Liver (tissue), 8 donors: ENCODE measurements at regions not wholly inside any gene's neighbourhood (a gene's known extent, or its start where the extent isn't known, plus 50 kb on each side); places are given as distances from the start of the nearest gene placed in this dataset.

Experiments
- DNase-seq: peaks from one replicate; pipeline ENCODE4 v3.0.0-alpha.2; 2017; ENCODE audit warnings: low spot score
- H3K27ac ChIP-seq, 2 donors: one replicate each; pipeline ENCODE4 v1.7.0; 2013; ENCODE audit warnings: inconsistent platforms in 2 of 2, low read length in 2 of 2, control low read depth in 1 of 2, low read depth in 1 of 2, mild to moderate bottlenecking in 1 of 2
- H3K27me3 ChIP-seq, 4 donors: one replicate each; pipeline versions ENCODE4 v1.6.1 to v1.7.0; 2013; ENCODE audit warnings: low read length in 3 of 4, inconsistent platforms in 1 of 4, mild to moderate bottlenecking in 1 of 4, moderate library complexity in 1 of 4; ENCODE audit not compliant: control insufficient read depth in 4 of 4, insufficient read depth in 4 of 4
- H3K36me3 ChIP-seq, 4 donors: one replicate each; pipeline versions ENCODE4 v1.6.1 to v1.7.0; 2013; ENCODE audit warnings: low read length in 3 of 4, mild to moderate bottlenecking in 3 of 4, low read depth in 1 of 4, moderate library complexity in 1 of 4; ENCODE audit not compliant: control insufficient read depth in 4 of 4, insufficient read depth in 3 of 4
- H3K4me1 ChIP-seq, 4 donors: one replicate each; pipeline versions ENCODE4 v1.6.1 to v1.7.0; 2013; ENCODE audit warnings: low read length in 3 of 4, mild to moderate bottlenecking in 3 of 4, moderate library complexity in 1 of 4; ENCODE audit not compliant: control insufficient read depth in 4 of 4, insufficient read depth in 4 of 4
- H3K4me3 ChIP-seq, 3 donors: one replicate each; pipeline versions ENCODE4 v1.6.1 to v1.7.0; 2013; ENCODE audit warnings: low read length in 3 of 3, control low read depth in 1 of 3, low read depth in 1 of 3, mild to moderate bottlenecking in 1 of 3
- H3K9ac ChIP-seq, 2 donors: one replicate each; pipeline ENCODE4 v1.7.0; 2013; ENCODE audit warnings: low read length in 2 of 2, mild to moderate bottlenecking in 2 of 2, moderate library complexity in 2 of 2, control low read depth in 1 of 2, low read depth in 1 of 2
- H3K9me3 ChIP-seq, 4 donors: one replicate each; pipeline versions ENCODE4 v1.6.1 to v1.7.0; 2013; ENCODE audit warnings: low read length in 3 of 4; ENCODE audit not compliant: control insufficient read depth in 4 of 4
- FOXA1 ChIP-seq: IDR thresholded peaks from 2 replicates; pipeline ENCODE4 v1.6.1; 2016; ENCODE audit warnings: antibody characterized with exemption
- FOXA2 ChIP-seq: IDR thresholded peaks from 2 replicates; pipeline ENCODE4 v1.6.1; 2016; ENCODE audit warnings: antibody characterized with exemption
- GABPA ChIP-seq, 2 donors: IDR thresholded peaks in 1 of 2; conservative IDR thresholded peaks in 1 of 2; 2 replicates each; pipeline ENCODE4 v1.6.1; 2016; ENCODE audit warnings: antibody characterized with exemption in 2 of 2, mild to moderate bottlenecking in 1 of 2, moderate library complexity in 1 of 2
- HNF4A ChIP-seq, 2 donors: conservative IDR thresholded peaks; 2 replicates each; pipeline ENCODE4 v1.6.1; 2016; ENCODE audit warnings: antibody characterized with exemption in 2 of 2, mild to moderate bottlenecking in 2 of 2
- JUND ChIP-seq, 2 donors: IDR thresholded peaks; 2 replicates each; pipeline ENCODE4 v1.6.1; 2016; ENCODE audit warnings: antibody characterized with exemption in 2 of 2
- NR2F2 ChIP-seq: IDR thresholded peaks from 2 replicates; pipeline ENCODE4 v1.6.1; 2016; ENCODE audit warnings: antibody characterized with exemption
- RAD21 ChIP-seq, 2 donors: IDR thresholded peaks; 2 replicates each; pipeline ENCODE4 v1.6.1; 2016; ENCODE audit warnings: antibody characterized with exemption in 2 of 2, mild to moderate bottlenecking in 2 of 2
- SP1 ChIP-seq: IDR thresholded peaks from 2 replicates; pipeline ENCODE4 v1.6.1; 2018; ENCODE audit warnings: antibody characterized with exemption, mild to moderate bottlenecking
- TAF1 ChIP-seq: conservative IDR thresholded peaks from 2 replicates; pipeline ENCODE4 v1.6.1; 2016; ENCODE audit warnings: antibody characterized with exemption, mild to moderate bottlenecking
- YY1 ChIP-seq: IDR thresholded peaks from 2 replicates; pipeline ENCODE4 v1.6.1; 2016; ENCODE audit warnings: antibody characterized with exemption, mild to moderate bottlenecking
- WGBS: extraction: QIAGEN DNeasy Blood & Tissue Kit; methylation state at CpG from one replicate; pipeline ENCODE4 v1.1.7; 2013; 5-methylcytosine and 5-hydroxymethylcytosine counted together
- TF ChIP-seq, protein P1 (sequence below): fragments of 150-350 bp; IDR thresholded peaks from 2 replicates; pipeline ENCODE4 v1.5.1; 2017; ENCODE audit warnings: improper control_type of control experiment, low read depth, low read length; ENCODE audit not compliant: missing input control
- TF ChIP-seq, protein P2 (sequence below): IDR thresholded peaks from 2 replicates; pipeline ENCODE4 v1.6.1; 2016; ENCODE audit warnings: antibody characterized with exemption
- TF ChIP-seq, protein P3 (sequence below): IDR thresholded peaks from 2 replicates; pipeline ENCODE4 v1.6.1; 2016; ENCODE audit warnings: antibody characterized with exemption
- TF ChIP-seq, protein P4 (sequence below): IDR thresholded peaks from 2 replicates; pipeline ENCODE4 v1.6.1; 2016; ENCODE audit warnings: antibody characterized with exemption
- TF ChIP-seq, protein P5 (sequence below): IDR thresholded peaks from 2 replicates; pipeline ENCODE4 v1.6.1; 2016; ENCODE audit warnings: antibody characterized with exemption, mild to moderate bottlenecking
- donor health status: healthy.
- donor health status: healthy.
- donor health status: healthy.
- donor health status: healthy.
- donor health status: healthy.

DNA sequence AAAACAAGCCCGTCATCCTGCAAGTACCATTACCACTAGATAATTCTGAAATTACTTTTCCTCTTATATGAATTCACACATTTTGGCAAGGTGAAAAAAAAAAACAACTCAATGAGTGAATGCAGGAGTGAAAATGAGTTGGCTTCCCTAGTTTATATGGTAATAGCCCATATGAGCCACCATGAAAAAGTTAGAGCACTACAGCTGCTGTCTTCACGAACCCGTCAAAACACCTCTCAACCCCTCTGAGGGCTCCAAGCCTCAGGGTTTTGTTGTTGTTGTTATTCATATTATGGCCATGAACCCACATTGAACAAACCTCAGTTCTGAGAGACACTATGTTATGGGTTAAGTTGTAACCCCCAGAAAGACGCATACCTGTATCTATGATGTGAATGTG lies 289.9 kb upstream of the CAND1 start:
- no peaks in the 10 kb centered on the region for H3K36me3 ChIP-seq
- TF ChIP-seq JUND (IDR thresholded peaks at IDR 0.05) (no peak), FOXA2 (no peak), RAD21 (IDR thresholded peaks at IDR 0.05) (no peak)
- no peaks in the 10 kb centered on the region for H3K27me3 ChIP-seq
- WGBS: 80% methylated on average over 4 of the region's 4 CpGs
- no peak overlapping the region for H3K27ac ChIP-seq
- no peak overlapping the region for H3K9ac ChIP-seq
- no peaks in the 10 kb centered on the region for H3K9me3 ChIP-seq
- no peak overlapping the region for H3K4me3 ChIP-seq
- DNase-seq: no peak
- no peaks in the 10 kb centered on the region for H3K4me1 ChIP-seq

DNA sequence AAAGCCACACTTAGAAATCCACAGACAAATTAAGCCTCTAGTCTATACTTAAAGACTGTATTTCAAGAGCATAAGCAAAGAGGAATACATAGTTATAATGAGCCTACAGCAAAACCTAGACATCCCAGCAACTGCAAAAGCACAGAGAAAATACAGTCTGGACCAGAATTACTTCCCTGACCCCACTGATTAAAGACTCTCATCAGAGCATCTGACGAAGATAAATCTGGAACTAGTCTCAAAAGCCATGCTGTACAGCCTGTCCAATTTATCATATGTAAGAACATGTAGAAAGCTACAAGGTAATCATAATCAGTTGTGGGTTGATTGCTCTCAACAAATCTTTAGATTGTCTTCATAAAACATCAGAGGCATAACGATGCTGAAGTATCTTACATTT lies 285.1 kb upstream of the CAND1 start:
- DNase-seq: no peak
- Histone ChIP-seq H3K4me1 (no peaks in the 10 kb centered on the region), H3K36me3 (no peaks in the 10 kb centered on the region), H3K9me3 (no peaks in the 10 kb centered on the region), H3K9ac (no peak overlapping the region), H3K27me3 (peaks cover 0 to 2% (median 0%) of the 10 kb centered on the region in 4 donors), H3K4me3 (no peak overlapping the region), H3K27ac (no peak overlapping the region)
- WGBS: 76% methylated on average over 2 of the region's 2 CpGs
- TF ChIP-seq YY1 (no peak), TAF1 (no peak), HNF4A (conservative IDR thresholded peaks at IDR 0.05) (no peak), SP1 (no peak), NR2F2 (no peak), FOXA2 (no peak), FOXA1 (no peak), GABPA (IDR thresholded peaks at IDR 0.05 in 1 of 2, conservative IDR thresholded peaks at IDR 0.05 in 1 of 2) (no peak), RAD21 (IDR thresholded peaks at IDR 0.05) (no peak)
- TF ChIP-seq, protein P1, sequence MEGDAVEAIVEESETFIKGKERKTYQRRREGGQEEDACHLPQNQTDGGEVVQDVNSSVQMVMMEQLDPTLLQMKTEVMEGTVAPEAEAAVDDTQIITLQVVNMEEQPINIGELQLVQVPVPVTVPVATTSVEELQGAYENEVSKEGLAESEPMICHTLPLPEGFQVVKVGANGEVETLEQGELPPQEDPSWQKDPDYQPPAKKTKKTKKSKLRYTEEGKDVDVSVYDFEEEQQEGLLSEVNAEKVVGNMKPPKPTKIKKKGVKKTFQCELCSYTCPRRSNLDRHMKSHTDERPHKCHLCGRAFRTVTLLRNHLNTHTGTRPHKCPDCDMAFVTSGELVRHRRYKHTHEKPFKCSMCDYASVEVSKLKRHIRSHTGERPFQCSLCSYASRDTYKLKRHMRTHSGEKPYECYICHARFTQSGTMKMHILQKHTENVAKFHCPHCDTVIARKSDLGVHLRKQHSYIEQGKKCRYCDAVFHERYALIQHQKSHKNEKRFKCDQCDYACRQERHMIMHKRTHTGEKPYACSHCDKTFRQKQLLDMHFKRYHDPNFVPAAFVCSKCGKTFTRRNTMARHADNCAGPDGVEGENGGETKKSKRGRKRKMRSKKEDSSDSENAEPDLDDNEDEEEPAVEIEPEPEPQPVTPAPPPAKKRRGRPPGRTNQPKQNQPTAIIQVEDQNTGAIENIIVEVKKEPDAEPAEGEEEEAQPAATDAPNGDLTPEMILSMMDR: no peak
- TF ChIP-seq, protein P2, sequence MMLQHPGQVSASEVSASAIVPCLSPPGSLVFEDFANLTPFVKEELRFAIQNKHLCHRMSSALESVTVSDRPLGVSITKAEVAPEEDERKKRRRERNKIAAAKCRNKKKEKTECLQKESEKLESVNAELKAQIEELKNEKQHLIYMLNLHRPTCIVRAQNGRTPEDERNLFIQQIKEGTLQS: no peak
- TF ChIP-seq, protein P3, sequence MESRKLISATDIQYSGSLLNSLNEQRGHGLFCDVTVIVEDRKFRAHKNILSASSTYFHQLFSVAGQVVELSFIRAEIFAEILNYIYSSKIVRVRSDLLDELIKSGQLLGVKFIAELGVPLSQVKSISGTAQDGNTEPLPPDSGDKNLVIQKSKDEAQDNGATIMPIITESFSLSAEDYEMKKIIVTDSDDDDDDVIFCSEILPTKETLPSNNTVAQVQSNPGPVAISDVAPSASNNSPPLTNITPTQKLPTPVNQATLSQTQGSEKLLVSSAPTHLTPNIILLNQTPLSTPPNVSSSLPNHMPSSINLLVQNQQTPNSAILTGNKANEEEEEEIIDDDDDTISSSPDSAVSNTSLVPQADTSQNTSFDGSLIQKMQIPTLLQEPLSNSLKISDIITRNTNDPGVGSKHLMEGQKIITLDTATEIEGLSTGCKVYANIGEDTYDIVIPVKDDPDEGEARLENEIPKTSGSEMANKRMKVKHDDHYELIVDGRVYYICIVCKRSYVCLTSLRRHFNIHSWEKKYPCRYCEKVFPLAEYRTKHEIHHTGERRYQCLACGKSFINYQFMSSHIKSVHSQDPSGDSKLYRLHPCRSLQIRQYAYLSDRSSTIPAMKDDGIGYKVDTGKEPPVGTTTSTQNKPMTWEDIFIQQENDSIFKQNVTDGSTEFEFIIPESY: no peak
- TF ChIP-seq, protein P4, sequence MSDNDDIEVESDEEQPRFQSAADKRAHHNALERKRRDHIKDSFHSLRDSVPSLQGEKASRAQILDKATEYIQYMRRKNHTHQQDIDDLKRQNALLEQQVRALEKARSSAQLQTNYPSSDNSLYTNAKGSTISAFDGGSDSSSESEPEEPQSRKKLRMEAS: no peak

DNA sequence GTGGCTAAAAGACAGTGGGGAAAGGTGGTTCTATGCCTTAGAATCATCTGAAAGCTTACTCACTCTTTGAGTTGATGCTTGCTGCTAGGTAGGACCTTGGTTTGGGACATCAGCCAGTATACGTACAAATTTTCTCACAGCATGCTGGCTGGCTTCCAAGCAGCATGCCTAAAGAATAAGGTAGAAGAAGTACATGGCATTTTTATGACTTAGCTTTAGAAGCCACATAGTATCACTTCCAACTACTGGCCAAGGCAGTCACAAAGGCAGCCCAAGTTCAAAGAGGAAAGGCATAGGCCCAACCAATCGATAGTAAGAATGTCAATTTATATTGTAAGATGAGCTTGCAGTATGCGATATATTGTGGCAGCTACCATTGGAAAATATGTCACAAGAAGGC lies 284.2 kb upstream of the CAND1 start:
- DNase-seq: no peak
- Histone ChIP-seq H3K9ac (no peak overlapping the region), H3K27me3 (peaks cover 0 to 2% (median 0%) of the 10 kb centered on the region in 4 donors), H3K27ac (no peak overlapping the region), H3K4me1 (no peaks in the 10 kb centered on the region), H3K36me3 (no peaks in the 10 kb centered on the region), H3K4me3 (no peak overlapping the region), H3K9me3 (no peaks in the 10 kb centered on the region)
- WGBS: 79% methylated on average over 3 of the region's 3 CpGs
- TF ChIP-seq, protein P1: no peak
- TF ChIP-seq RAD21 (IDR thresholded peaks at IDR 0.05) (no peak), NR2F2 (no peak), FOXA2 (no peak), FOXA1 (no peak), HNF4A (conservative IDR thresholded peaks at IDR 0.05) (no peak)
- TF ChIP-seq, protein P4: no peak
- TF ChIP-seq, protein P5, sequence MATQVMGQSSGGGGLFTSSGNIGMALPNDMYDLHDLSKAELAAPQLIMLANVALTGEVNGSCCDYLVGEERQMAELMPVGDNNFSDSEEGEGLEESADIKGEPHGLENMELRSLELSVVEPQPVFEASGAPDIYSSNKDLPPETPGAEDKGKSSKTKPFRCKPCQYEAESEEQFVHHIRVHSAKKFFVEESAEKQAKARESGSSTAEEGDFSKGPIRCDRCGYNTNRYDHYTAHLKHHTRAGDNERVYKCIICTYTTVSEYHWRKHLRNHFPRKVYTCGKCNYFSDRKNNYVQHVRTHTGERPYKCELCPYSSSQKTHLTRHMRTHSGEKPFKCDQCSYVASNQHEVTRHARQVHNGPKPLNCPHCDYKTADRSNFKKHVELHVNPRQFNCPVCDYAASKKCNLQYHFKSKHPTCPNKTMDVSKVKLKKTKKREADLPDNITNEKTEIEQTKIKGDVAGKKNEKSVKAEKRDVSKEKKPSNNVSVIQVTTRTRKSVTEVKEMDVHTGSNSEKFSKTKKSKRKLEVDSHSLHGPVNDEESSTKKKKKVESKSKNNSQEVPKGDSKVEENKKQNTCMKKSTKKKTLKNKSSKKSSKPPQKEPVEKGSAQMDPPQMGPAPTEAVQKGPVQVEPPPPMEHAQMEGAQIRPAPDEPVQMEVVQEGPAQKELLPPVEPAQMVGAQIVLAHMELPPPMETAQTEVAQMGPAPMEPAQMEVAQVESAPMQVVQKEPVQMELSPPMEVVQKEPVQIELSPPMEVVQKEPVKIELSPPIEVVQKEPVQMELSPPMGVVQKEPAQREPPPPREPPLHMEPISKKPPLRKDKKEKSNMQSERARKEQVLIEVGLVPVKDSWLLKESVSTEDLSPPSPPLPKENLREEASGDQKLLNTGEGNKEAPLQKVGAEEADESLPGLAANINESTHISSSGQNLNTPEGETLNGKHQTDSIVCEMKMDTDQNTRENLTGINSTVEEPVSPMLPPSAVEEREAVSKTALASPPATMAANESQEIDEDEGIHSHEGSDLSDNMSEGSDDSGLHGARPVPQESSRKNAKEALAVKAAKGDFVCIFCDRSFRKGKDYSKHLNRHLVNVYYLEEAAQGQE: no peak
